ENCODE measurements at regions not wholly inside any gene's neighbourhood (a gene's known extent, or its start where the extent isn't known, plus 50 kb on each side); places are given as distances from the start of the nearest gene placed in this dataset.

DNA sequence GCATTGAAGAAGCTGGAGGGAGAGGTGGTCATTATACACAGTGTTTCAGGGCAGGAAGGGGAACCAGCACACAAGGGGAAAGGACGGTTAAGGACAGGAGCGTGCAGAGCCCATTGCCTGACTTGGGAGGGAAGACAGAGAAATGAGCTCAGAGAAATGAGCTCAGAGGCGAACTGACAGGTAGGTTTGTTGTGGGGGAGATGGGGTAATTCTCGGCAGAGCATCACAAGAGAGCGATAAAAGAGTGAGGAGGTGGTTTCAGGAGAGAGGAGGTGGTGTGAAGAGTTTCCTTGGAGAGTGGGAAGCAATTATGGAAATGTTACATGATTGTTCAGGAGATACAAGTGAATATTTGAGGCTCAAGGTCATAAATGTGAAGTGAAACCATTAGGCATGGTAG, 61.0 kb downstream of the MRGPRX1 start:
- DNase-seq, result no peak

DNA sequence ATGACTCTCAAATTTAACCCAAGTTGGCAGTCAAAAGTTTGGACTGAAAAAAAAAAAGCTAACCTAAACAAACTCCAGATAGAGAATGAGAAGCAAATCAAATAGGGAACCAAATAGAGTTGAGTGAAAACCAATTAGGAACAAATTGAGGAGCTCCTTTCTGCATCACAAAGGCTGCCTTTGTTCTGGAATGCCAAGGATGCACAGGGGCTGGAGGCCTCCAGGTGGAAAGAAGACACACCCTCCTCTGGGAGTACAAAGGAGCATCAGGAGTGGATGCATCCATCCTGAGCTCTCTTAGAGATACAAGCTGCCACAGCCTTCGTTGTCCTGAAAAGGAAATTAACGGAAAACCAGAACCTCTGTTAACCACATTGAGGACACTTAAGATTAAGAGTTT, 73.3 kb downstream of the MRGPRX1 start:
- no peak for DNase-seq

- DNase-seq, result no peak
Observed at GRCh38 chr11:18865261-18865660, 73.7 kb upstream of the PTPN5 start.

DNA sequence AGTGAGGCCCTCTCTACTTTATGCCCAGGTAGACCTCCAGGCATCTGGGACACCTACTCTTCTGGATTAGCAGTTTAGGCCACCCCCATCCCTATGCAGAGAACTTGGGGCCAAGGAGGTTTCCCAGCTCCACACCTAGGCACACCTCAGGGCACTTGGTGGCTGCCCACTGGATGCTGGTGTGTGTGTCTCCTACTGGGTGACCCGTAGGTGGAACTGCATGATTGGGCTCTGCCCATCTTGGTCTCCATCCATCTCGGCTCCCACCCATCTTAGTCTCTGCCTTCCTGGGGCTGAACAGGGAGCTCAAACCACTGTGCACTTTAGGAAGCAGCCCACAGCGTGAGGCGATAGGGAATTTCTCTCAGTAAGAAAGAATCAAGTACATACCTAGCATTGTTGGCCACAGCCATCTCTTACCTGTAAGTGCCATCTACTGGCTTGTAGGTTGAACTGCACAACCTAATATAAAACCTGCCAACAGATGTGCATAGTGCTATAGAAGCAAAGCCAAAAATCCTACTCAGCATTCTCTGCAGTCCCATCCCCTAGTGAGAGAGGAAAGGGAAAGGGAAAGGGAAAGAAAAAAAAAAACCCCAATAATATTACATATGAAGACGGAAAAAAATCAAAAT, 61.6 kb upstream of the PTPN5 start:
- DNase-seq, result no peak

GRCh38 chr11:18849406-18849805, 57.8 kb upstream of the PTPN5 start:
- DNase-seq, result no peak

DNA sequence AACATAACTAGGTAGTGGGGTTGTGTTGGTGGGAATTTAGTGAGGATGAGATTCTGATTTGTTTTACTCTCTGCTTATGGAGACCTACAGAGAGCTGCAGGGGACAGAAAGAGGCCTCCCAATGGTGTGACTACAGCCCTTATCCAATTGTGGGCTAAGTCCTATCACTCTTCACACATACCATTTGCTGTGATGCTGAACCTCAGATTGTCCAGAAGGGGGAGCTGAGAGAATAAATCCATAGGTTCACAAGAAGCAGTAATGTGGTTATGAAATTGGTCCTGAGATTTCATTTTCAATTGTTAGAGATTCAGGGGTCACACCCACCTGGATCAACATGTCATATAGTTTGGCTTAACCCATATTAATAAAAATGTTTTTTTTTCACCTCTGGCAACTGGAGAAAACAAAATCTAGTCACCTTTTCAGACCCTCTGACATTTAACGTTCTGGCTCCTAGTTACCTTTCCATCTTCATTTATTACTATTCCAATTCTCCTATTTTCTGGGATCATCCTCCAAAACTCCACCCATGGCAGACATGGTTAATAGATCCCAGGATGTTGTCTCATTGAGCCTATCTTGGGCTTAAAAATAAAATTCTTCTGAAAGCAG, 53.3 kb upstream of the PTPN5 start:
- DNase-seq, result peak; percentile 13

Data from CD4-positive, alpha-beta T cell treated with Interleukin-17A for 1 hour (primary cell).